GM12872 (cell line): ENCODE measurements at regions not wholly inside any gene's neighbourhood (a gene's known extent, or its start where the extent isn't known, plus 50 kb on each side); places are given as distances from the start of the nearest gene placed in this dataset.

Experiments
- TF ChIP-seq, protein P1 (sequence below): IDR thresholded peaks from 3 replicates; pipeline ENCODE4 v1.5.1; 2011; ENCODE audit warnings: low read depth, mild to moderate bottlenecking, low read length, moderate library complexity; ENCODE audit not compliant: insufficient read depth

GRCh38 chrX:98459669-98460068, 1576.0 kb downstream of the RPA4 start:
- TF ChIP-seq, protein P1, sequence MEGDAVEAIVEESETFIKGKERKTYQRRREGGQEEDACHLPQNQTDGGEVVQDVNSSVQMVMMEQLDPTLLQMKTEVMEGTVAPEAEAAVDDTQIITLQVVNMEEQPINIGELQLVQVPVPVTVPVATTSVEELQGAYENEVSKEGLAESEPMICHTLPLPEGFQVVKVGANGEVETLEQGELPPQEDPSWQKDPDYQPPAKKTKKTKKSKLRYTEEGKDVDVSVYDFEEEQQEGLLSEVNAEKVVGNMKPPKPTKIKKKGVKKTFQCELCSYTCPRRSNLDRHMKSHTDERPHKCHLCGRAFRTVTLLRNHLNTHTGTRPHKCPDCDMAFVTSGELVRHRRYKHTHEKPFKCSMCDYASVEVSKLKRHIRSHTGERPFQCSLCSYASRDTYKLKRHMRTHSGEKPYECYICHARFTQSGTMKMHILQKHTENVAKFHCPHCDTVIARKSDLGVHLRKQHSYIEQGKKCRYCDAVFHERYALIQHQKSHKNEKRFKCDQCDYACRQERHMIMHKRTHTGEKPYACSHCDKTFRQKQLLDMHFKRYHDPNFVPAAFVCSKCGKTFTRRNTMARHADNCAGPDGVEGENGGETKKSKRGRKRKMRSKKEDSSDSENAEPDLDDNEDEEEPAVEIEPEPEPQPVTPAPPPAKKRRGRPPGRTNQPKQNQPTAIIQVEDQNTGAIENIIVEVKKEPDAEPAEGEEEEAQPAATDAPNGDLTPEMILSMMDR: no peak

- TF ChIP-seq, protein P1: no peak
Observed at GRCh38 chrX:98480606-98481005, 1596.9 kb downstream of the RPA4 start.

DNA sequence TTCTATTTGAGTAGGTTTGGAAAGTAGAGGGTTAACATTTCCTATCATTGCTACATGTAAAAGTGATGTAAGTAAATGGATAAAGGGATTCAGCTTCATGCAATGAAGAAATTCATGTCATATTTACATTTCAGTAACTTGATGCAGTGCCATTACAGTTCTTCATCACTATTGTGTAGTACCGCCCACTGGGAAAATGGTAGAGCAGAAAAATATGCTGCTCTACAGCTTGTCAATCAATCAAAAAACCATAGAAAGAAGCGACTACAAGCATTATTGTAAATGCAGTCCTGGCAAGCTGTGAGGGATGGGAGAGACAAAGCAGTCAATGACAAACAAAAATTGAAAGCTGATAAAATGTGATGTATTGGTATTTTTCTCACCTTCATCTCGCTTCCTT, 1597.9 kb downstream of the RPA4 start:
- TF ChIP-seq, protein P1: no peak

DNA sequence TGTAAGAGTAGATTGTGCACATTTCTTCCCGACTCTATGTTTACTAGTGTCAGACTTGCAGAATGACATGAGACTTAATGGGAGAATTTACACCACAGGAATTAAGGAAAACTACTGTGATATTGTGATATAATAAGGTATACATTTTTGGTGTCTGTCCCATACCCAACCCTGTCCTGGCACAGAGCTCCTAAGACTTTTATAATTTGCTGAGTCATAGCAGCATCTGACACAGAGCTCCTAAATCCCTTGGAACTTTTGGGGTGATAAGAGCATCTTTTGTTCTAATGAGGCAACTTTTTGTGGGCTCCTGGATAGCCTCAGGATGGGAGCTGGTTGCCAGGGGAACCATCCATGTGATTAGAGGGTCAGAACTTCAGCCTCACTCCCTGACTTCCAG, 1607.0 kb downstream of the RPA4 start:
- TF ChIP-seq, protein P1: no peak

- TF ChIP-seq, protein P1: no peak
Observed at GRCh38 chrX:98501426-98501825, 1617.7 kb downstream of the RPA4 start.

GRCh38 chrX:98506907-98507306, 1623.2 kb downstream of the RPA4 start:
- TF ChIP-seq, protein P1: no peak

DNA sequence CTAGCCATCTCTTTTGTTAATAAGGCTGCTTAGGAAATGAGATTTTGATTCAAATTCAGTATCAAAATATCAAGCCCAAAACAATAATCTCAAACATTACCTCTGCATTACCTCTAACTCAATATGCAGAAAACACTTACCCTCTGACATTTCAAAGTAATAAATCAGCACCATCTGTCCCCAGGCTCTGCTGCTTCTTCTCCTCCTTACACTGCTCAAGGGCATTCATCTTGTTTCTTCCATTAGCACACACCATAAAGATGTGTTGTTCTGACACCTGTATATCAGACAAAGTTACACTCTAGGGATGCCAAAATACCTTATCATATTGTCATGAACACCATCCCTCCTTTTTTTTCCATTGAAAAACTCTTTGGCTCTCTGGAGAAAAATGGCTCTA, 1630.3 kb downstream of the RPA4 start:
- TF ChIP-seq, protein P1: no peak

DNA sequence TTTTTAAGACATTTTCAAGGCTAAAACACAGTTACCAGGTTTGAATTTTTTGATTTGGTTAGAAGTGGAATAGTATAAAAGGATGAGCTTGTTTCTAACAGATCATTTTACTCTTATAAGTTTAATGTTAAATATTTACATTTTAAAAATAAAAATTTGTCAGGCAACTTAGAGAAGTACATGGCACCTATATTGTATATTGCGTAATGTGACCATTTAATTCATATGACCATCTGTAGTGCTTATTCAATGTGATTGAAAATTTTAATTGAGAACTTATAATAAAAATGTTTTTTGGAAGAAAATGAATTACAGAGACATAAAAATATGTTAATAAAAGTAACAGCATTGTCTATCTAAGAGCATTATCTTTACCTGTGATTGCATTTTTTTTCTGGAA, 1632.4 kb downstream of the RPA4 start:
- TF ChIP-seq, protein P1: no peak
